GM12875 (cell line): ENCODE measurements at regions not wholly inside any gene's neighbourhood (a gene's known extent, or its start where the extent isn't known, plus 50 kb on each side); places are given as distances from the start of the nearest gene placed in this dataset.

Experiments used
- H3K4me3 ChIP-seq: one replicate; pipeline ENCODE4 v1.5.1; 2011; ENCODE audit warnings: low read depth, low read length, control low read depth
- TF ChIP-seq, protein P1 (sequence below): IDR thresholded peaks from 2 replicates; pipeline ENCODE4 v1.5.1; 2011; ENCODE audit warnings: low read depth, mild to moderate bottlenecking, control low read depth, inconsistent platforms, low read length, moderate library complexity, borderline replicate concordance; ENCODE audit not compliant: insufficient read depth

DNA sequence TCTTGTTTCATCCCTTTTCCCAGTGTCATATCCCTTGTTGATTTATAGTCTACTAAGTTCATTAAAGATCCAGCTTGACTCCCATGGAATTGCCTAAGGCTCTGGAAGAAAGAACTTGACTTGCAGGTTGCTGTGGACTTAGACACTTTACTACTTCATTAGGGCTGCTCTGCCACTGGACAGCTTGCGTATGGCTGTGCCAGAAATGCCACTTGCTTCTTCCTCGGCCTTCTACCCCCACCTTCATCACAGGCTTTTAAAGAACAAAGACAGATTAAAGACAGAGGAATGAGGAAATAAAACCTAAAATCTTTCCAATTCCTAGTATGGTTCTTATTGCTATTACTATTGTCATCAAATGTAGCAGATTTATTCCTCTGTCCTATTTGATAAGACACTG, 591.7 kb downstream of the BCL11A start:
- no peak overlapping the region for H3K4me3 ChIP-seq
- TF ChIP-seq, protein P1, sequence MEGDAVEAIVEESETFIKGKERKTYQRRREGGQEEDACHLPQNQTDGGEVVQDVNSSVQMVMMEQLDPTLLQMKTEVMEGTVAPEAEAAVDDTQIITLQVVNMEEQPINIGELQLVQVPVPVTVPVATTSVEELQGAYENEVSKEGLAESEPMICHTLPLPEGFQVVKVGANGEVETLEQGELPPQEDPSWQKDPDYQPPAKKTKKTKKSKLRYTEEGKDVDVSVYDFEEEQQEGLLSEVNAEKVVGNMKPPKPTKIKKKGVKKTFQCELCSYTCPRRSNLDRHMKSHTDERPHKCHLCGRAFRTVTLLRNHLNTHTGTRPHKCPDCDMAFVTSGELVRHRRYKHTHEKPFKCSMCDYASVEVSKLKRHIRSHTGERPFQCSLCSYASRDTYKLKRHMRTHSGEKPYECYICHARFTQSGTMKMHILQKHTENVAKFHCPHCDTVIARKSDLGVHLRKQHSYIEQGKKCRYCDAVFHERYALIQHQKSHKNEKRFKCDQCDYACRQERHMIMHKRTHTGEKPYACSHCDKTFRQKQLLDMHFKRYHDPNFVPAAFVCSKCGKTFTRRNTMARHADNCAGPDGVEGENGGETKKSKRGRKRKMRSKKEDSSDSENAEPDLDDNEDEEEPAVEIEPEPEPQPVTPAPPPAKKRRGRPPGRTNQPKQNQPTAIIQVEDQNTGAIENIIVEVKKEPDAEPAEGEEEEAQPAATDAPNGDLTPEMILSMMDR: no peak

DNA sequence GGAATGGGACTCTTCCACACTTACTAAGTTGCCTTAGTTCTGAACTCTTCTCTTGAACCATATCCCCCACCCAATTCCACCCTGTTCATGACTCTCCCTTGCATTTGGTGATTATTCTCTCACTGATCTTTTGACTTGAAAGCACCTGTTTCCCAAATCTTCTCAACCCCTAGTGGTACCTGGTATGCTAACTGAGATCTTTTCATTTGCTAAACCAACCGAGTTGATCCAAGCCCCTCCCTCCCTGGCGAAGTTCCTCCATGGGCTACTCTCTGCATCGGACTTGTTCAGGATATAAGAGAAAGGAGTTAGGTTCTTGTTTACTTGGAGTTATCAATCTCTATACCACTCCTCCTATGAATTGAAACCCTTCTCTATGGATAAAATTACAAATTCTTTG, 593.5 kb downstream of the BCL11A start:
- H3K4me3 ChIP-seq: no peak overlapping the region
- TF ChIP-seq, protein P1: no peak

DNA sequence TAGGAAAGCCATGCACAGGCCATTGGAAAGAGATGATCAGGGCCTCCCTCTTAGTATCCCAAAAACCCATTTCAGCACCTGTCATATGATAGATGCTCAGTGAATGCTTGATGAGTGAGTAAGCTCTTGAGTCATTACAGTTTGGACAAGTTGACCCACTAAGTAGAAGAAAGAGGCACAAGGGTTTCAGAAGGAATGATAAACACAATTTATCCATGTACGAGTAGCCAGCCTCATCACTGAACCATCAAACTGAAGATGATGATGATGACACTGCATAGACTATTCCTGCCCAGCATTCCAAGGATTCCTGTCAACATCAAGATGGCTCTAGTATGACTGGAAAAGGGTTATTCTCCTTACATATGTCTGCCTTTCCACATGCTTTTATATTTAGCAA, 596.0 kb downstream of the BCL11A start:
- H3K4me3 ChIP-seq: no peak overlapping the region
- TF ChIP-seq, protein P1: no peak

DNA sequence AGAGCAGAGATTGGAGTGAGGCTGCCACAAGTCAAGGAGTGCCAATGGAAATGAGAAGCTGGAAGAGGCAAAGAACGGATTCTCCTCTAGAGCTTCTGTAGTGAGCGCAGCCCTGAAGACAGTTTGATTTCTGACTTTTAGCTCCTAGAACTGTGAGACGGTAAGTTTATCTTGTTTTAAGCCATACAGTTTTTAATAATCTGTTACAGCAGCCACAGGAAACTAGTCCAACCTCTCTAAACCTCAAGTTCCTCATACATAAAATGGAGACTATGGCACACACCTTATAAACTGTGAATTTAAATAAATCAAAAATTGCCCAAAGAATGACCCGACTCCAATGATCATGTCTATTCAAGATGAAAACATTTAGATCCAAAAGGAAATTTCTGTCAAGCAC, 596.5 kb downstream of the BCL11A start:
- TF ChIP-seq, protein P1: no peak
- H3K4me3 ChIP-seq: no peak overlapping the region

DNA sequence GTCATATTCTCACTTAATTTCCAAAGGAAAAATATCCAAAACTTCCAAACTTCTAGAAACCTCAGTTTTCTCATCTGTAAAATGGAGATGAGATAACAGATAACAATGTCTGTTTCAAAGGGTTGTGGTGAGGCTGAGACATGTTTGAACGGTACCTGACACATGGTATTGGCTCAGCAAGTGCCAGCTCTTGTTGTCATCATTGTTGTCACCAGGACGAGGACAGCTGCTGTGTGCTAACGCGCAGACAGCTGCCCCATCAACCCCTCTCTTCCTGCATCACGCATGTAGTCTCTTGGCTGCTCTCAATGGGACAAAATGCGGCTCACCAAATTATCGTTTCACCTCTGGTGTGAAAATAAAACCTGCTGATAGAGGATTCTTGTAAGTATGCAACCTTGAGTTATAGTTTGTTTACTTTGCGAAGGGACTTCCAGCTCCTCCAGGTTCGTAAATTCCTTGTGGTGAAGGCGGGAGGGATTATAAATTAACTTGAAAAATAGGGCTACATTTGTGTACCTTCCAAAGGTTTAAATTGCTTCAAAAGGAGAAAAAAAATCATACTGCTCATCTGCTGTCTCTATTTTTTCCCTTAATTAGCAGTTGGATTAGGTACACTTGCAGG, 605.4 kb downstream of the BCL11A start:
- TF ChIP-seq, protein P1: no peak
- no peak overlapping the region for H3K4me3 ChIP-seq

DNA sequence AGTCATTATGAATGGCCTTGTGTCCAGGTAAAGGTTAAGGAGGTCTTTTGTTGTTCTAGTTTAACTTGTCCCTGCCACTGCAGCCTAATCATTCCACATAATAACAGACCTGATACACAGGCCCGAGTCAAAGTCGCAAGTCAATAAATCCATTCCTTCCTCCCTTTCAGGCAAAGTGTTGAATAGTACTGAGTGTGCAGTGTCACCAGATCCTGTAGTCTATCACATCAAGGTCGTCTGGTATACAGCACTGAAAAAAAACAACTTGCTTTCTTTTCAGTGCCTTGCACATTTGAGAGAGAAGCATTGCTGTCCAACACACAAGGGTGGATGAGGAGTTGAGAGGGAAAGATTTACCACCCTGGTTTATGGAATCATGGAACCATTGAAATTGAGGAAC, 606.2 kb downstream of the BCL11A start:
- no peak overlapping the region for H3K4me3 ChIP-seq
- TF ChIP-seq, protein P1: no peak

DNA sequence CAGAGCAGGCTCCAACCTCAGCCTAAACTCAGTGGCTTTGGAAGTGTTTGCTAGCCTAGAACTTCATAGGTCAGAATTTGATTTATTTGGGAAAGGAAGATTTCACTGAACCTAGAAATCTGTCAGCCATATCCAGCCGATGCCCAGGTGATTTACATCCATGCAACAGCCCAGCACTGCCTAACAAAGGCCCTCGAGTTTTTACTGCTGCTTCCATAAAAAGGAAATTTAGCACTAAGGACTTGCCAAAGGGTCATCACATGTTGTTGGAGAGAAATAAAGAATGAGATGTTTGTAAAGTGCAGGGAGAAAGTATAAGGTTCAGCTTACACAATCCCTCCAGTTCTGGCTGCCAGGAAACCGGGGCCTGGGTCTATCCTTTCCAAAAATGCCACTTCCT, 614.2 kb downstream of the BCL11A start:
- TF ChIP-seq, protein P1: no peak
- no peak overlapping the region for H3K4me3 ChIP-seq
